K562 (cell line): ENCODE measurements at regions not wholly inside any gene's neighbourhood (a gene's known extent, or its start where the extent isn't known, plus 50 kb on each side); places are given as distances from the start of the nearest gene placed in this dataset.

Experiments
- ARNT ChIP-seq, 2 experiments: fragments of 450-650 bp; IDR thresholded peaks; 2 replicates each; pipeline ENCODE4 v1.6.1; 2016; ENCODE audit warnings: mild to moderate bottlenecking in 1 of 2
- CBFB ChIP-seq: sonication (generic); formaldehyde crosslinking; IDR thresholded peaks from 2 replicates; pipeline ENCODE4 v1.4.0; 2020; ENCODE audit warnings: mild to moderate bottlenecking, missing genetic modification reagents
- FOSL1 ChIP-seq: fragments of 200-800 bp; sonication (Bioruptor generic); conservative IDR thresholded peaks from 2 replicates; pipeline ENCODE4 v1.6.1; 2016; ENCODE audit warnings: missing genetic modification characterization, missing compliant biosample characterization
- PRMT5 ChIP-seq: sonication (generic); formaldehyde crosslinking; IDR thresholded peaks from 2 replicates; pipeline ENCODE4 v1.5.0; 2020; ENCODE audit warnings: missing genetic modification reagents
- PTRF ChIP-seq: fragments of 450-650 bp; IDR thresholded peaks from 2 replicates; pipeline ENCODE4 v1.6.1; 2016; ENCODE audit warnings: mild to moderate bottlenecking, missing genetic modification characterization, missing compliant biosample characterization
- SMAD1 ChIP-seq: fragments of 150-350 bp; IDR thresholded peaks from 2 replicates; pipeline ENCODE4 v1.6.1; 2014; ENCODE audit warnings: low read length, low read depth; ENCODE audit not compliant: partially characterized antibody
- STAG1 ChIP-seq: sonication (generic); formaldehyde crosslinking; IDR thresholded peaks from 2 replicates; pipeline ENCODE4 v1.5.0; 2020; ENCODE audit warnings: missing genetic modification reagents, borderline replicate concordance
- ZKSCAN3 ChIP-seq: fragments of 250-450 bp; sonication (Bioruptor Pico); IDR thresholded peaks from 2 replicates; pipeline ENCODE4 v1.4.0; 2020
- TF ChIP-seq, protein P1 (sequence below): fragments of 250-450 bp; sonication (Bioruptor Pico); IDR thresholded peaks from 2 replicates; pipeline ENCODE4 v1.9.0; 2021; ENCODE audit warnings: mild to moderate bottlenecking, inconsistent platforms
- TF ChIP-seq, protein P2 (sequence below): fragments of 250-450 bp; sonication (Bioruptor Pico); IDR thresholded peaks from 2 replicates; pipeline ENCODE4 v1.8.0; 2021; ENCODE audit warnings: moderate library complexity, mild to moderate bottlenecking, inconsistent platforms
- TF ChIP-seq, protein P3 (sequence below): fragments of 450-650 bp; formaldehyde crosslinking; IDR thresholded peaks from 2 replicates; pipeline ENCODE4 v1.4.0; 2020; ENCODE audit warnings: mild to moderate bottlenecking, mixed read lengths
- TF ChIP-seq, protein P4 (sequence below): fragments of 250-450 bp; sonication (Bioruptor Pico); IDR thresholded peaks from 2 replicates; pipeline ENCODE4 v1.5.0; 2020; ENCODE audit warnings: mild to moderate bottlenecking
- TF ChIP-seq, protein P5 (sequence below): fragments of 450-650 bp; conservative IDR thresholded peaks from 2 replicates; pipeline ENCODE4 v1.6.1; 2016; ENCODE audit warnings: missing genetic modification characterization, low read depth, mild to moderate bottlenecking, missing compliant biosample characterization, moderate library complexity
- TF ChIP-seq, protein P6 (sequence below): sonication (generic); formaldehyde crosslinking; IDR thresholded peaks from 2 replicates; pipeline ENCODE4 v1.8.1; 2023; ENCODE audit warnings: mild to moderate bottlenecking, missing genetic modification reagents

DNA sequence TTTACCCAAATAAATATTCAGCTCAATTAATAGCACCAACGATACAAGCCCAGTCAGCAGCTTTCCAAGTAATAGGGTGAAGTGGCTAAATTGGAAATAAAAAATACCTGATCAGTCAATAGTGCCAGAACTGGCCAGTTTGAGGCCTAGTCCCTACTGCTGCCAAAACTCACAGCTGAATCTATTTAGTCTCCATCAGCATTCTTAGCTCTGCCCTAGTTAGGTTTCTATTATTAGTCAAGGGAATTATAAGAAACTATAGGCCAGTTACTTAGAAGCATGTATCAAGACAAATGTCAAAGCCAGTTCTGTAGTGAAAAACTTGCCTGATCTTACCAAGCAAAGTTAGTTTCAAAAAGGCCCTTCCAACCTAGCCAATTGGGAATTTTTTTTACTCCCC lies 146.2 kb upstream of the ZBTB20 start (continued):
- TF ChIP-seq, protein P1, sequence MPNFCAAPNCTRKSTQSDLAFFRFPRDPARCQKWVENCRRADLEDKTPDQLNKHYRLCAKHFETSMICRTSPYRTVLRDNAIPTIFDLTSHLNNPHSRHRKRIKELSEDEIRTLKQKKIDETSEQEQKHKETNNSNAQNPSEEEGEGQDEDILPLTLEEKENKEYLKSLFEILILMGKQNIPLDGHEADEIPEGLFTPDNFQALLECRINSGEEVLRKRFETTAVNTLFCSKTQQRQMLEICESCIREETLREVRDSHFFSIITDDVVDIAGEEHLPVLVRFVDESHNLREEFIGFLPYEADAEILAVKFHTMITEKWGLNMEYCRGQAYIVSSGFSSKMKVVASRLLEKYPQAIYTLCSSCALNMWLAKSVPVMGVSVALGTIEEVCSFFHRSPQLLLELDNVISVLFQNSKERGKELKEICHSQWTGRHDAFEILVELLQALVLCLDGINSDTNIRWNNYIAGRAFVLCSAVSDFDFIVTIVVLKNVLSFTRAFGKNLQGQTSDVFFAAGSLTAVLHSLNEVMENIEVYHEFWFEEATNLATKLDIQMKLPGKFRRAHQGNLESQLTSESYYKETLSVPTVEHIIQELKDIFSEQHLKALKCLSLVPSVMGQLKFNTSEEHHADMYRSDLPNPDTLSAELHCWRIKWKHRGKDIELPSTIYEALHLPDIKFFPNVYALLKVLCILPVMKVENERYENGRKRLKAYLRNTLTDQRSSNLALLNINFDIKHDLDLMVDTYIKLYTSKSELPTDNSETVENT = no peak
- TF ChIP-seq STAG1 (CRISPR knock-in tag) (no peak), FOSL1 (tag) (no peak), SMAD1 (no peak), ARNT (IDR thresholded peaks at IDR 0.05) (no peak), ZKSCAN3 (no peak), PRMT5 (CRISPR knock-in tag) (no peak), PTRF (no peak), CBFB (CRISPR knock-in tag) (no peak)
- TF ChIP-seq, protein P2, sequence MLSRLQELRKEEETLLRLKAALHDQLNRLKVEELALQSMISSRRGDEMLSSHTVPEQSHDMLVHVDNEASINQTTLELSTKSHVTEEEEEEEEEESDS (CRISPR knock-in tag) = no peak
- TF ChIP-seq, protein P3, sequence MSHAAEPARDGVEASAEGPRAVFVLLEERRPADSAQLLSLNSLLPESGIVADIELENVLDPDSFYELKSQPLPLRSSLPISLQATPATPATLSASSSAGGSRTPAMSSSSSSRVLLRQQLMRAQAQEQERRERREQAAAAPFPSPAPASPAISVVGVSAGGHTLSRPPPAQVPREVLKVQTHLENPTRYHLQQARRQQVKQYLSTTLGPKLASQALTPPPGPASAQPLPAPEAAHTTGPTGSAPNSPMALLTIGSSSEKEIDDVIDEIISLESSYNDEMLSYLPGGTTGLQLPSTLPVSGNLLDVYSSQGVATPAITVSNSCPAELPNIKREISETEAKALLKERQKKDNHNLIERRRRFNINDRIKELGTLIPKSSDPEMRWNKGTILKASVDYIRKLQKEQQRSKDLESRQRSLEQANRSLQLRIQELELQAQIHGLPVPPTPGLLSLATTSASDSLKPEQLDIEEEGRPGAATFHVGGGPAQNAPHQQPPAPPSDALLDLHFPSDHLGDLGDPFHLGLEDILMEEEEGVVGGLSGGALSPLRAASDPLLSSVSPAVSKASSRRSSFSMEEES (CRISPR knock-in tag) = no peak
- TF ChIP-seq, protein P4, sequence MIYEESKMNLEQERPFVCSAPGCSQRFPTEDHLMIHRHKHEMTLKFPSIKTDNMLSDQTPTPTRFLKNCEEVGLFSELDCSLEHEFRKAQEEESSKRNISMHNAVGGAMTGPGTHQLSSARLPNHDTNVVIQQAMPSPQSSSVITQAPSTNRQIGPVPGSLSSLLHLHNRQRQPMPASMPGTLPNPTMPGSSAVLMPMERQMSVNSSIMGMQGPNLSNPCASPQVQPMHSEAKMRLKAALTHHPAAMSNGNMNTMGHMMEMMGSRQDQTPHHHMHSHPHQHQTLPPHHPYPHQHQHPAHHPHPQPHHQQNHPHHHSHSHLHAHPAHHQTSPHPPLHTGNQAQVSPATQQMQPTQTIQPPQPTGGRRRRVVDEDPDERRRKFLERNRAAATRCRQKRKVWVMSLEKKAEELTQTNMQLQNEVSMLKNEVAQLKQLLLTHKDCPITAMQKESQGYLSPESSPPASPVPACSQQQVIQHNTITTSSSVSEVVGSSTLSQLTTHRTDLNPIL (CRISPR knock-in tag) = no peak
- TF ChIP-seq, protein P5, sequence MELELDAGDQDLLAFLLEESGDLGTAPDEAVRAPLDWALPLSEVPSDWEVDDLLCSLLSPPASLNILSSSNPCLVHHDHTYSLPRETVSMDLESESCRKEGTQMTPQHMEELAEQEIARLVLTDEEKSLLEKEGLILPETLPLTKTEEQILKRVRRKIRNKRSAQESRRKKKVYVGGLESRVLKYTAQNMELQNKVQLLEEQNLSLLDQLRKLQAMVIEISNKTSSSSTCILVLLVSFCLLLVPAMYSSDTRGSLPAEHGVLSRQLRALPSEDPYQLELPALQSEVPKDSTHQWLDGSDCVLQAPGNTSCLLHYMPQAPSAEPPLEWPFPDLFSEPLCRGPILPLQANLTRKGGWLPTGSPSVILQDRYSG (tag) = no peak
- TF ChIP-seq, protein P6, sequence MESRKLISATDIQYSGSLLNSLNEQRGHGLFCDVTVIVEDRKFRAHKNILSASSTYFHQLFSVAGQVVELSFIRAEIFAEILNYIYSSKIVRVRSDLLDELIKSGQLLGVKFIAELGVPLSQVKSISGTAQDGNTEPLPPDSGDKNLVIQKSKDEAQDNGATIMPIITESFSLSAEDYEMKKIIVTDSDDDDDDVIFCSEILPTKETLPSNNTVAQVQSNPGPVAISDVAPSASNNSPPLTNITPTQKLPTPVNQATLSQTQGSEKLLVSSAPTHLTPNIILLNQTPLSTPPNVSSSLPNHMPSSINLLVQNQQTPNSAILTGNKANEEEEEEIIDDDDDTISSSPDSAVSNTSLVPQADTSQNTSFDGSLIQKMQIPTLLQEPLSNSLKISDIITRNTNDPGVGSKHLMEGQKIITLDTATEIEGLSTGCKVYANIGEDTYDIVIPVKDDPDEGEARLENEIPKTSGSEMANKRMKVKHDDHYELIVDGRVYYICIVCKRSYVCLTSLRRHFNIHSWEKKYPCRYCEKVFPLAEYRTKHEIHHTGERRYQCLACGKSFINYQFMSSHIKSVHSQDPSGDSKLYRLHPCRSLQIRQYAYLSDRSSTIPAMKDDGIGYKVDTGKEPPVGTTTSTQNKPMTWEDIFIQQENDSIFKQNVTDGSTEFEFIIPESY (CRISPR knock-in tag) = no peak
